ENCODE measurements at regions not wholly inside any gene's neighbourhood (a gene's known extent, or its start where the extent isn't known, plus 50 kb on each side); places are given as distances from the start of the nearest gene placed in this dataset.

DNA sequence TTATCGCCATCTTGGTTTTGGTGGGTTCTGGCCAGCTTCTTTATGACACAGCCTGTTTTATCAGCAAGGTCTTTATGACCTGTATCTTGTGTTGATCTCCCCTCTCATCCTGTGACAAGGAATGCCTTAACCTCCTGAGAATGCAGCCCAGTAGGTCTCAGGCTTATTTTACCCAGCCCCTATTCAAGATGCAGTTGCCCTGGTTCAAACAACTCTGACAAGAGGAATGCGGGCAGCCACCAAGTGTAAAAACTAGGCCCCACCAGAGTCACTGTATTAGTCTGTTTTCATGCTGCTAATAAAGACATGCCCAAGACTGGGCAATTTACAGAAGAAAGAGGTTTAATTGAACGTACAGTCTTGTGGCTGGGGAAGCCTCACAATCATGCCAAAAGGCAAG, 671.3 kb downstream of the SORCS1 start:
- Histone ChIP-seq H3K27ac (no peak overlapping the region), H3K4me1 (no peaks in the 10 kb centered on the region), H3K27me3 (no peaks in the 10 kb centered on the region), H3K36me3 (no peaks in the 10 kb centered on the region), H3K4me3 (no peak overlapping the region), H3K9me3 (no peaks in the 10 kb centered on the region)
- intact Hi-C loops (cut with DNase I), result no loop called here
- TF ChIP-seq POLR2AphosphoS5 (IDR thresholded peaks at IDR 0.05; ENCODE audit: insufficient read depth in 1 of 2, low read depth in 1 of 2) (no peak), POLR2A (IDR thresholded peaks at IDR 0.05) (no peak)
- TF ChIP-seq, protein P1, sequence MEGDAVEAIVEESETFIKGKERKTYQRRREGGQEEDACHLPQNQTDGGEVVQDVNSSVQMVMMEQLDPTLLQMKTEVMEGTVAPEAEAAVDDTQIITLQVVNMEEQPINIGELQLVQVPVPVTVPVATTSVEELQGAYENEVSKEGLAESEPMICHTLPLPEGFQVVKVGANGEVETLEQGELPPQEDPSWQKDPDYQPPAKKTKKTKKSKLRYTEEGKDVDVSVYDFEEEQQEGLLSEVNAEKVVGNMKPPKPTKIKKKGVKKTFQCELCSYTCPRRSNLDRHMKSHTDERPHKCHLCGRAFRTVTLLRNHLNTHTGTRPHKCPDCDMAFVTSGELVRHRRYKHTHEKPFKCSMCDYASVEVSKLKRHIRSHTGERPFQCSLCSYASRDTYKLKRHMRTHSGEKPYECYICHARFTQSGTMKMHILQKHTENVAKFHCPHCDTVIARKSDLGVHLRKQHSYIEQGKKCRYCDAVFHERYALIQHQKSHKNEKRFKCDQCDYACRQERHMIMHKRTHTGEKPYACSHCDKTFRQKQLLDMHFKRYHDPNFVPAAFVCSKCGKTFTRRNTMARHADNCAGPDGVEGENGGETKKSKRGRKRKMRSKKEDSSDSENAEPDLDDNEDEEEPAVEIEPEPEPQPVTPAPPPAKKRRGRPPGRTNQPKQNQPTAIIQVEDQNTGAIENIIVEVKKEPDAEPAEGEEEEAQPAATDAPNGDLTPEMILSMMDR (IDR thresholded peaks at IDR 0.05), result no peak
- DNase-seq (ENCODE audit: extremely low spot score in 2 of 2), result no peak

DNA sequence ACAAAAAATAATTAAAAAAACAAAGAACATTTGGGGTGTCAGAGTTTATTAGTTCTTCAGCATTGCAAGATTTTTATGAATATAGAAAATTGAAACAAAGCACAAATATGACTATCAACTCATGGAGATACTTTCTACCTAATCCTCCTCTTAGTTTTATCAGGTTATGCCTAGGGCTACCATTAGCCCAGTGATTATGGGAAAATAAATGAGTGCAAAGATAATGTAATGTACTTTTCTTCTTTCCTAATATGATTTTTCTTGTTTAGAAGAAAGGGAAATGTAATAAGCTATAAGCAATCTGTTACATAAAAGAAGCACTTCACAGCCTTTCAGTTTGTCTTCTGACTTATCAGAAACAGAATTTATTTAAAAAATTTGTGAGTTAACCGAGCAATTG, 676.8 kb downstream of the SORCS1 start:
- no peak overlapping the region for H3K4me3 ChIP-seq
- DNase-seq (ENCODE audit: extremely low spot score in 2 of 2), result no peak
- H3K27ac ChIP-seq, result no peak overlapping the region
- H3K9me3 ChIP-seq, result no peaks in the 10 kb centered on the region
- intact Hi-C loops (cut with DNase I), result no loop called here
- H3K27me3 ChIP-seq, result no peaks in the 10 kb centered on the region
- no peaks in the 10 kb centered on the region for H3K4me1 ChIP-seq
- H3K36me3 ChIP-seq, result no peaks in the 10 kb centered on the region
- TF ChIP-seq, protein P1 (IDR thresholded peaks at IDR 0.05), result no peak
- TF ChIP-seq POLR2AphosphoS5 (IDR thresholded peaks at IDR 0.05; ENCODE audit: insufficient read depth in 1 of 2, low read depth in 1 of 2), result no peak
- no peak for TF ChIP-seq POLR2A (IDR thresholded peaks at IDR 0.05)

DNA sequence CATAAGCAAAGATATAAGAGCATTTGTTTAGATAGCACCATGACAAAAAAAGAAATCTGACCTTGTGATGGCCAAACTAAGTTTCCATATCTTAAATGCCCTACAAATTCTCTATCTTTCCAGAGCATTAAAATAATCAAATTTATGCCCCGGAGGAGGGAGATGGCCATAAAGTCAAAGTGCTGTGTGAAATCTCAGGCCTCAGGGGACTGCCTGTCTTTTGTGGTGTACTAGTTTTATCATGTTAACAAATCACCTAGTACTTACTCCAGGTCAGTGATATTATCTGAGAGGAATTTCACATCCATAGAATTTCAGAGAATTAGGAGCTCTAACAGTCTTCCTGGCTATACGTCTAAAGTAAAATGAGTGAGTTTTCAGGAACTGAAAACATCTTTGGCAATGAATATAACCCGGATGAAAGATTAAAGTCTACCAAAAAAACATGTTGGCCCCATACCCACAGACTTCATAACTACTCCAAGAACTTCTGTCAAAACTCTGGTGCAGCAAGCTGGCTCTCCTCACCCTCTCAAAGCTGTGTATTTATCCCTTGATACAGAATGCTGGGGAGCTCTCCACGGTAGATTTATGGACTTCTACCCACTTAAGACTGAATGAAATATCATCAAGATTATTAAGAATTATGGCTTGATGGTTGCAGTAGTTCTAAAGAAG, 682.8 kb downstream of the SORCS1 start:
- no peak for TF ChIP-seq POLR2AphosphoS5 (IDR thresholded peaks at IDR 0.05; ENCODE audit: insufficient read depth in 1 of 2, low read depth in 1 of 2)
- TF ChIP-seq, protein P1 (IDR thresholded peaks at IDR 0.05), result no peak
- no peak for TF ChIP-seq POLR2A (IDR thresholded peaks at IDR 0.05)
- Histone ChIP-seq H3K27ac (no peak overlapping the region), H3K27me3 (no peaks in the 10 kb centered on the region), H3K4me3 (no peak overlapping the region), H3K9me3 (no peaks in the 10 kb centered on the region), H3K36me3 (no peaks in the 10 kb centered on the region), H3K4me1 (no peaks in the 10 kb centered on the region)
- intact Hi-C loops (cut with DNase I), result no loop called here
- no peak for DNase-seq (ENCODE audit: extremely low spot score in 2 of 2)

DNA sequence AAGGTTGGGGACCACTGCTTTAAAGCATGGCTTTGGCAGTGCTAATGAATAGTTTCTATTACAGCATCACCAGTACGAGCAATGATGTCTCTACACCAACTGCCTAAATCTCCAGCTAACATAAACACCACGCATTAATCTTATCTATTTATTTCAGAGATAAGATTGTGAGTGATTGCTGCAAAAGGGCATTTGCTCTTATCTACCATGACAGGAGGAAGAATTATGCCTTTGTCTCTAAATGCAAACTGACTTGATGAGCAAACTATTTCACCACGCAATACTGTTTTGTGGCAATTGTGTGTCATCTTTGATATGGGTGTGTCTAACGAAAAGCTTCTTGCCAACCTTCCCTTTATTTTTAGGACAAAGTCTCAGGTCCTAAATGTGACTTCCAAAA, 684.9 kb downstream of the SORCS1 start:
- no peaks in the 10 kb centered on the region for H3K9me3 ChIP-seq
- H3K27ac ChIP-seq, result no peak overlapping the region
- intact Hi-C loops (cut with DNase I), result no loop called here
- H3K4me3 ChIP-seq, result no peak overlapping the region
- no peaks in the 10 kb centered on the region for H3K4me1 ChIP-seq
- DNase-seq (ENCODE audit: extremely low spot score in 2 of 2), result no peak
- H3K36me3 ChIP-seq, result no peaks in the 10 kb centered on the region
- TF ChIP-seq POLR2A (IDR thresholded peaks at IDR 0.05) (no peak), POLR2AphosphoS5 (IDR thresholded peaks at IDR 0.05; ENCODE audit: insufficient read depth in 1 of 2, low read depth in 1 of 2) (no peak)
- TF ChIP-seq, protein P1 (IDR thresholded peaks at IDR 0.05), result no peak
- no peaks in the 10 kb centered on the region for H3K27me3 ChIP-seq

DNA sequence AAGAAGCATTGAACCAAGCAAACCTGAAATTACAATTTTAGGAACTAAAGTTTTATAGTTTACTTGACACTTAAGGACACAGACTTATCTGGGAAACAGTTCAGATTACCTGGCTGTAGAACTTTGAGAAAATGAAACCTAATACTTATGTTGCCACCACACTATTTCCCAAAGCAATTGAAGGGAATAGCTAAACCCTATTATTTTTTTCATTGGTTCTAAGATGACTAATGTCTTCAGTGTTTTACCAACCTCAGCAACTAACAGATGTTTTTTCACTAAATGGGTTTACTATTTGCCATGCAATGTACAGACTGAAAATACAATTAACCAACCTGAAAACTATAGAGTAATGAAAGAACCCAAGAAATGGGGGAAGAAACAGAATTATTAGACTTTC, 689.6 kb downstream of the SORCS1 start:
- no peaks in the 10 kb centered on the region for H3K9me3 ChIP-seq
- no peak for TF ChIP-seq POLR2A (IDR thresholded peaks at IDR 0.05)
- TF ChIP-seq POLR2AphosphoS5 (IDR thresholded peaks at IDR 0.05; ENCODE audit: insufficient read depth in 1 of 2, low read depth in 1 of 2), result no peak
- TF ChIP-seq, protein P1 (IDR thresholded peaks at IDR 0.05), result no peak
- no peak overlapping the region for H3K4me3 ChIP-seq
- no peaks in the 10 kb centered on the region for H3K27me3 ChIP-seq
- H3K36me3 ChIP-seq, result no peaks in the 10 kb centered on the region
- intact Hi-C loops (cut with DNase I), result no loop called here
- no peak for DNase-seq (ENCODE audit: extremely low spot score in 2 of 2)
- H3K4me1 ChIP-seq, result no peaks in the 10 kb centered on the region
- no peak overlapping the region for H3K27ac ChIP-seq
